ENCODE measurements at regions not wholly inside any gene's neighbourhood (a gene's known extent, or its start where the extent isn't known, plus 50 kb on each side); places are given as distances from the start of the nearest gene placed in this dataset.

- Histone ChIP-seq H3K9me2 (replicated peaks; ENCODE audit: low read depth, low read length) (no peaks in the 10 kb centered on the region), H3K79me2 (ENCODE audit: insufficient read depth, low read length) (no peaks in the 10 kb centered on the region), H4K20me1 (ENCODE audit: insufficient read depth, low read length, poor library complexity, severe bottlenecking) (no peaks in the 10 kb centered on the region), H3K9ac (ENCODE audit: low read depth, low read length, poor library complexity, severe bottlenecking) (no peak overlapping the region), H3K36me3 (ENCODE audit: insufficient read depth, low read length) (no peaks in the 10 kb centered on the region), H3K4me3 (ENCODE audit: low read length, poor library complexity, severe bottlenecking) (no peak overlapping the region), H3K27me3 (ENCODE audit: insufficient read depth, low read length, poor library complexity, severe bottlenecking) (no peaks in the 10 kb centered on the region), H3K4me1 (ENCODE audit: insufficient read depth, low read length, poor library complexity, severe bottlenecking) (no peaks in the 10 kb centered on the region), H2AFZ (ENCODE audit: low read length) (no peak overlapping the region), H3K9me3 (ENCODE audit: insufficient read depth, low read depth, low read length) (no peaks in the 10 kb centered on the region), H3F3A (ENCODE audit: low read depth) (no peaks in the 10 kb centered on the region), H3K4me2 (ENCODE audit: low read depth, low read length, poor library complexity, severe bottlenecking) (no peak overlapping the region)
- TF ChIP-seq CTCF (conservative IDR thresholded peaks at IDR 0.05; ENCODE audit: low read length) = no peak
- TF ChIP-seq EZH2phosphoT487 (IDR thresholded peaks at IDR 0.05; ENCODE audit: borderline replicate concordance) = no peak
Measured at GRCh38 chr2:81895620-81896250, 1591.2 kb upstream of the LRRTM1 start.

GRCh38 chr2:81894451-81894990 lies 1590.0 kb upstream of the LRRTM1 start:
- H3K4me2 ChIP-seq (ENCODE audit: low read depth, low read length, poor library complexity, severe bottlenecking) = no peak overlapping the region
- no peaks in the 10 kb centered on the region for H3K27me3 ChIP-seq (ENCODE audit: insufficient read depth, low read length, poor library complexity, severe bottlenecking)
- no peaks in the 10 kb centered on the region for H3K9me3 ChIP-seq (ENCODE audit: insufficient read depth, low read depth, low read length)
- TF ChIP-seq EZH2phosphoT487 (IDR thresholded peaks at IDR 0.05; ENCODE audit: borderline replicate concordance) = no peak
- no peak for TF ChIP-seq CTCF (conservative IDR thresholded peaks at IDR 0.05; ENCODE audit: low read length)
- no peaks in the 10 kb centered on the region for H4K20me1 ChIP-seq (ENCODE audit: insufficient read depth, low read length, poor library complexity, severe bottlenecking)
- no peaks in the 10 kb centered on the region for H3K36me3 ChIP-seq (ENCODE audit: insufficient read depth, low read length)
- no peak overlapping the region for H2AFZ ChIP-seq (ENCODE audit: low read length)
- H3K9ac ChIP-seq (ENCODE audit: low read depth, low read length, poor library complexity, severe bottlenecking) = no peak overlapping the region
- H3K9me2 ChIP-seq (replicated peaks; ENCODE audit: low read depth, low read length) = no peaks in the 10 kb centered on the region
- no peaks in the 10 kb centered on the region for H3K4me1 ChIP-seq (ENCODE audit: insufficient read depth, low read length, poor library complexity, severe bottlenecking)
- H3K4me3 ChIP-seq (ENCODE audit: low read length, poor library complexity, severe bottlenecking) = no peak overlapping the region
- H3F3A ChIP-seq (ENCODE audit: low read depth) = no peaks in the 10 kb centered on the region
- no peaks in the 10 kb centered on the region for H3K79me2 ChIP-seq (ENCODE audit: insufficient read depth, low read length)

GRCh38 chr2:81876624-81877023 lies 1572.1 kb upstream of the LRRTM1 start:
- no peaks in the 10 kb centered on the region for H3K36me3 ChIP-seq (ENCODE audit: insufficient read depth, low read length)
- no peak overlapping the region for H3K9ac ChIP-seq (ENCODE audit: low read depth, low read length, poor library complexity, severe bottlenecking)
- H2AFZ ChIP-seq (ENCODE audit: low read length) = no peak overlapping the region
- no peaks in the 10 kb centered on the region for H3K79me2 ChIP-seq (ENCODE audit: insufficient read depth, low read length)
- H3K9me2 ChIP-seq (replicated peaks; ENCODE audit: low read depth, low read length) = no peaks in the 10 kb centered on the region
- no peak overlapping the region for H3K4me3 ChIP-seq (ENCODE audit: low read length, poor library complexity, severe bottlenecking)
- no peaks in the 10 kb centered on the region for H3F3A ChIP-seq (ENCODE audit: low read depth)
- no peak for TF ChIP-seq CTCF (conservative IDR thresholded peaks at IDR 0.05; ENCODE audit: low read length)
- no peak for TF ChIP-seq EZH2phosphoT487 (IDR thresholded peaks at IDR 0.05; ENCODE audit: borderline replicate concordance)
- no peak overlapping the region for H3K4me2 ChIP-seq (ENCODE audit: low read depth, low read length, poor library complexity, severe bottlenecking)
- H4K20me1 ChIP-seq (ENCODE audit: insufficient read depth, low read length, poor library complexity, severe bottlenecking) = no peaks in the 10 kb centered on the region
- H3K9me3 ChIP-seq (ENCODE audit: insufficient read depth, low read depth, low read length) = no peaks in the 10 kb centered on the region
- H3K27me3 ChIP-seq (ENCODE audit: insufficient read depth, low read length, poor library complexity, severe bottlenecking) = no peaks in the 10 kb centered on the region
- no peaks in the 10 kb centered on the region for H3K4me1 ChIP-seq (ENCODE audit: insufficient read depth, low read length, poor library complexity, severe bottlenecking)

All from Loucy (cell line).